ENCODE measurements at regions not wholly inside any gene's neighbourhood (a gene's known extent, or its start where the extent isn't known, plus 50 kb on each side); places are given as distances from the start of the nearest gene placed in this dataset.

DNA sequence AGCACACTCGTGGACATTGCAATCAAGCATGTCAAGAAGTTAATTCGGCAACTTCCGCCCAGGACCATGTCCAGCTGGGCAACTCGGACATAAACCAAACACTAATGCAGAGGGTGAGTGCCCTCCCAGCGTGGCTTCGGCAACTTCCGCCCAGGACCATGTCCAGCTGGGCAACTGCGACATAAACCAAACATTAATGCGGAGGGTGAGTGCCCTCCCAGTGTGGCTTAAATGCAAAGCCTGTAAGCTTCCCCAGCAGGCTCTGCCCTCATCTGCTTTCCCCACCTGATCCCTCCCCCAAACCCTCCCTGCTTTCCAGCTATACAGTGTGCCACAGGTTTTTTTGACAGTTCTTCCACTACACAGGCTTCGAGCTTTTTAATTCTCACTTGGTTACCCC lies 143.4 kb downstream of the PXDC1 start:
- TF ChIP-seq POLR2A (IDR thresholded peaks at IDR 0.05; ENCODE audit: low read depth, low read length): no peak
- no peak for TF ChIP-seq CEBPB (IDR thresholded peaks at IDR 0.05; ENCODE audit: low read depth, low read length)
- TF ChIP-seq, protein P1, sequence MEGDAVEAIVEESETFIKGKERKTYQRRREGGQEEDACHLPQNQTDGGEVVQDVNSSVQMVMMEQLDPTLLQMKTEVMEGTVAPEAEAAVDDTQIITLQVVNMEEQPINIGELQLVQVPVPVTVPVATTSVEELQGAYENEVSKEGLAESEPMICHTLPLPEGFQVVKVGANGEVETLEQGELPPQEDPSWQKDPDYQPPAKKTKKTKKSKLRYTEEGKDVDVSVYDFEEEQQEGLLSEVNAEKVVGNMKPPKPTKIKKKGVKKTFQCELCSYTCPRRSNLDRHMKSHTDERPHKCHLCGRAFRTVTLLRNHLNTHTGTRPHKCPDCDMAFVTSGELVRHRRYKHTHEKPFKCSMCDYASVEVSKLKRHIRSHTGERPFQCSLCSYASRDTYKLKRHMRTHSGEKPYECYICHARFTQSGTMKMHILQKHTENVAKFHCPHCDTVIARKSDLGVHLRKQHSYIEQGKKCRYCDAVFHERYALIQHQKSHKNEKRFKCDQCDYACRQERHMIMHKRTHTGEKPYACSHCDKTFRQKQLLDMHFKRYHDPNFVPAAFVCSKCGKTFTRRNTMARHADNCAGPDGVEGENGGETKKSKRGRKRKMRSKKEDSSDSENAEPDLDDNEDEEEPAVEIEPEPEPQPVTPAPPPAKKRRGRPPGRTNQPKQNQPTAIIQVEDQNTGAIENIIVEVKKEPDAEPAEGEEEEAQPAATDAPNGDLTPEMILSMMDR (conservative IDR thresholded peaks at IDR 0.05; ENCODE audit: low read depth, low read length): no peak
- no peak for TF ChIP-seq RCOR1 (IDR thresholded peaks at IDR 0.05; ENCODE audit: insufficient replicate concordance, low read length)
- TF ChIP-seq MAZ (IDR thresholded peaks at IDR 0.05; ENCODE audit: borderline replicate concordance, low read depth, low read length): no peak
- TF ChIP-seq FOS (IDR thresholded peaks at IDR 0.05; ENCODE audit: low read depth, low read length): no peak
- no peak for TF ChIP-seq RFX5 (IDR thresholded peaks at IDR 0.05; ENCODE audit: low read depth, low read length)
